H1 (cell line): ENCODE measurements at regions not wholly inside any gene's neighbourhood (a gene's known extent, or its start where the extent isn't known, plus 50 kb on each side); places are given as distances from the start of the nearest gene placed in this dataset.

Source experiments
- KDM5A ChIP-seq: fragments of 200-600 bp; IDR thresholded peaks from 2 replicates; pipeline ENCODE4 v1.7.1; 2012; ENCODE audit warnings: mild to moderate bottlenecking, low read length, inconsistent platforms, mixed read lengths
- TEAD4 ChIP-seq: IDR thresholded peaks from 2 replicates; pipeline ENCODE4 v1.6.1; 2012; ENCODE audit warnings: low read depth, low read length, inconsistent platforms, mixed read lengths

- TF ChIP-seq TEAD4 (no peak), KDM5A (no peak)
Measured at GRCh38 chr6:45794465-45794864, 221.2 kb downstream of the CLIC5 start (continued).
